ENCODE measurements at regions not wholly inside any gene's neighbourhood (a gene's known extent, or its start where the extent isn't known, plus 50 kb on each side); places are given as distances from the start of the nearest gene placed in this dataset.

DNA sequence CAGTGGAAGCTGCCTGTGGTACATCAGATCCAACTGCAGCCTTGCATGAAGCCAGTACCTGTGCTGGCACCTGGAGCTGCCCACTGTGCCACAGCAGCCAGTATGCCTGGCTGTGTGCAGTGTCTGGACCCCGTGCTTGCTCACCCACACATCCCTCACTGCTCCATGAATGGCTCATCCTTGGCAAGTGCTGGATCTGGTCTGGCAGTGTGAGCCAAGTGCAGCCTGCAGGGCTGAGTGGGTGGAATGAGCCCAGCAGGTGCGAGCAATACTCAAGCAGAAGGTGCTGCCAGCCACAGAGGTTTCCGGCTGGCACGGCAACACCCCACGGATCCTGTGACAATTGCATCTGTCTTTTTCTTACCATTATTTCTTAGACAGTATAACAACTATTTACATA is 488.2 kb upstream of the ROBO2 start (continued):
- TF ChIP-seq, protein P1, sequence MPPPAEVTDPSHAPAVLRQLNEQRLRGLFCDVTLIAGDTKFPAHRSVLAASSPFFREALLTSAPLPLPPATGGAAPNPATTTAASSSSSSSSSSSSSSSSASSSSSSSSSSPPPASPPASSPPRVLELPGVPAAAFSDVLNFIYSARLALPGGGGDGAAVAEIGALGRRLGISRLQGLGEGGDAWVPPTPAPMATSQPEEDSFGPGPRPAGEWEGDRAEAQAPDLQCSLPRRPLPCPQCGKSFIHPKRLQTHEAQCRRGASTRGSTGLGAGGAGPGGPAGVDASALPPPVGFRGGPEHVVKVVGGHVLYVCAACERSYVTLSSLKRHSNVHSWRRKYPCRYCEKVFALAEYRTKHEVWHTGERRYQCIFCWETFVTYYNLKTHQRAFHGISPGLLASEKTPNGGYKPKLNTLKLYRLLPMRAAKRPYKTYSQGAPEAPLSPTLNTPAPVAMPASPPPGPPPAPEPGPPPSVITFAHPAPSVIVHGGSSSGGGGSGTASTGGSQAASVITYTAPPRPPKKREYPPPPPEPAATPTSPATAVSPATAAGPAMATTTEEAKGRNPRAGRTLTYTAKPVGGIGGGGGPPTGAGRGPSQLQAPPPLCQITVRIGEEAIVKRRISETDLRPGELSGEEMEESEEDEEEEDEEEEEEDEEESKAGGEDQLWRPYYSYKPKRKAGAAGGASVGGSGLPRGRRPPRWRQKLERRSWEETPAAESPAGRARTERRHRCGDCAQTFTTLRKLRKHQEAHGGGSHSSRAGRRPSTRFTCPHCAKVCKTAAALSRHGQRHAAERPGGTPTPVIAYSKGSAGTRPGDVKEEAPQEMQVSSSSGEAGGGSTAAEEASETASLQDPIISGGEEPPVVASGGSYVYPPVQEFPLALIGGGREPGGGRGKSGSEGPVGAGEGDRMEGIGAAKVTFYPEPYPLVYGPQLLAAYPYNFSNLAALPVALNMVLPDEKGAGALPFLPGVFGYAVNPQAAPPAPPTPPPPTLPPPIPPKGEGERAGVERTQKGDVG (CRISPR knock-in tag; IDR thresholded peaks at IDR 0.05): no peak
- TF ChIP-seq PAX5 (IDR thresholded peaks at IDR 0.05; ENCODE audit: borderline replicate concordance, low read depth, low read length) (no peak), CHD1 (IDR thresholded peaks at IDR 0.05; ENCODE audit: low read depth, low read length) (no peak)

DNA sequence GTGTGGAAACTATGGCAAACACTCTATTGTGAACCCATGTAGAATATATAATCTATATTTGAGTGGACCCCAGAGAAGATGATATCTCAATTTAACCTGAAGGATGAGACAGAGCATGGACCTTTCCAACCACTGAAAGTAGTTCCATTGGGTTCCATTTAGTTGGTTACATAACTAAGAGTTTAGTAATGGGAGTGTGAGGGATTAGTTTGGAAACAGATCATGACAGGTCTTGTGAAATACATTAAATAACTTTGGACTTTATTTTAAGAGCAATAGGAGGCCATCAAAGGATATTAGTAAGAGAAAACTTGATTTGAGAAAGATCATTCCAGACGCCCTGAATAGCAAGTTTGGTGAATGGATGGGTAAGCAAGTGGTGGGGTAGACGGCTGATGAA is 487.2 kb upstream of the ROBO2 start:
- H3K9me3 ChIP-seq (replicated peaks; ENCODE audit: control insufficient read depth, insufficient read depth, low read length): no peaks in the 10 kb centered on the region
- intact Hi-C loops (cut with micrococcal nuclease; ENCODE audit: unreplicated experiment): no loop called here
- no peak overlapping the region for H2AFZ ChIP-seq (ENCODE audit: control insufficient read depth, low read depth, low read length)
- no peak overlapping the region for H3K27ac ChIP-seq (ENCODE audit: control insufficient read depth, insufficient read depth)
- no peak overlapping the region for H3K4me3 ChIP-seq
- FAIRE-seq: no peak
- ChIA-PET SMC1A (ENCODE audit: uncharacterized antibody, unreplicated experiment) (interaction anchor here (0.6 kb wide), 1 partner anchor 113 kb away, joined by 3 read pairs; no protein-coding TSS in a partner anchor), RAD21 (ENCODE audit: unreplicated experiment) (no interaction called here), CTCF (no interaction called here), POLR2A (no interaction called here)
- no peaks in the 10 kb centered on the region for H3K4me1 ChIP-seq (ENCODE audit: control insufficient read depth, insufficient read depth, low read length)
- BruUV-seq (replicated peaks): no TSS peak
- 16% methylated on average over 2 of the region's 2 CpGs for WGBS (ENCODE audit: insufficient coverage, insufficient replicate concordance, low lambda C conversion rate, missing lambda C conversion rate)
- no peak overlapping the region for H3K9ac ChIP-seq (ENCODE audit: control insufficient read depth, insufficient read depth, low read length)
- H3K4me2 ChIP-seq (ENCODE audit: control insufficient read depth, insufficient read depth): no peak overlapping the region
- TF ChIP-seq TCF12 (IDR thresholded peaks at IDR 0.05; ENCODE audit: low read depth, low read length) (no peak), ASH2L (IDR thresholded peaks at IDR 0.05; ENCODE audit: borderline replicate concordance, low read depth) (no peak), IKZF1 (conservative IDR thresholded peaks at IDR 0.05) (no peak), KLF5 (IDR thresholded peaks at IDR 0.05; ENCODE audit: partially characterized antibody) (no peak), CEBPB (IDR thresholded peaks at IDR 0.05; ENCODE audit: borderline replicate concordance in 1 of 2, low read depth in 2 of 2, low read length in 2 of 2) (no peak), RB1 (IDR thresholded peaks at IDR 0.05; ENCODE audit: borderline replicate concordance) (no peak), SRF (IDR thresholded peaks at IDR 0.05; ENCODE audit: low read depth in 2 of 2, low read length in 2 of 2) (no peak), JUND (IDR thresholded peaks at IDR 0.05; ENCODE audit: low read depth, low read length) (no peak), CREB1 (IDR thresholded peaks at IDR 0.05; ENCODE audit: low read depth) (no peak)
- no peaks in the 10 kb centered on the region for H3K27me3 ChIP-seq (replicated peaks in 1 of 2; ENCODE audit: control insufficient read depth in 2 of 2, insufficient read depth in 2 of 2, low read length in 1 of 2)
- in situ Hi-C loops (cut with MboI): no loop called here
- H3K36me3 ChIP-seq (ENCODE audit: control insufficient read depth in 2 of 2, insufficient read depth in 2 of 2, low read length in 1 of 2): no peaks in the 10 kb centered on the region
- no peaks in the 10 kb centered on the region for H4K20me1 ChIP-seq (ENCODE audit: control insufficient read depth, insufficient read depth)
- no peaks in the 10 kb centered on the region for H3K79me2 ChIP-seq (ENCODE audit: control insufficient read depth, insufficient read depth, low read length)
- DNase-seq (ENCODE audit: low read depth, low spot score): no peak
- ATAC-seq: no peak
